HepG2 (cell line): ENCODE measurements at regions not wholly inside any gene's neighbourhood (a gene's known extent, or its start where the extent isn't known, plus 50 kb on each side); places are given as distances from the start of the nearest gene placed in this dataset.

Experiments used
- ATAC-seq: fragments of 200-7000 bp; cut with Tn5 transposase; 3 replicates; pipeline ENCODE4 v1.9.1; 2020; ENCODE audit warnings: mild to moderate bottlenecking, moderate library complexity
- BruUV-seq: library from RNA; stranded (reverse); fragments of 400-500 nt; replicated peaks from 2 replicates; lab custom pipeline; 2021; lab: Mats Ljungman, UMichigan
- CTCF ChIA-PET: fragments of 300-600 bp; formaldehyde crosslinking; extraction: SDS; loops from one replicate; lab custom pipeline; 2021; ENCODE audit warnings: low total read pairs, inconsistent platforms, low intra/inter-chr PET ratio; lab: Yijun Ruan, JAX
- POLR2A ChIA-PET: fragments of 350-600 bp; sonication (Branson Sonifier 250); formaldehyde crosslinking; loops from one replicate; lab custom pipeline; 2020; ENCODE audit warnings: antibody characterized with exemption, inconsistent platforms; lab: Yijun Ruan, JAX
- DNase-seq: peaks from one replicate; pipeline ENCODE4 v3.0.0-alpha.2; 2015; ENCODE audit warnings: low spot score
- FAIRE-seq: peaks from 3 replicates; lab custom pipeline; 2011; peaks lifted over from hg19 to GRCh38; lab: Jason Lieb, UNC
- H2AFZ ChIP-seq: one replicate; pipeline ENCODE4 v1.6.1; 2011; ENCODE audit warnings: low read length, inconsistent platforms
- H3K27ac ChIP-seq: fragments of 300-600 bp; 3 replicates; pipeline ENCODE4 v1.8.0; 2011; ENCODE audit warnings: mixed run types, mild to moderate bottlenecking, mixed read lengths, low read length, inconsistent platforms; ENCODE audit not compliant: insufficient read depth; ENCODE audit errors: extremely low read length
- H3K27me3 ChIP-seq, 2 experiments: fragments of 200-600 bp in 1 of 2; 2 replicates in 1 of 2; 3 replicates in 1 of 2; pipeline versions ENCODE4 v1.6.0 to v1.8.0; 2011; ENCODE audit warnings: low read length in 2 of 2, mild to moderate bottlenecking in 2 of 2, moderate library complexity in 2 of 2, inconsistent platforms in 1 of 2; ENCODE audit not compliant: insufficient read depth in 2 of 2, control insufficient read depth in 1 of 2
- H3K36me3 ChIP-seq, 2 experiments: fragments of 200-600 bp in 1 of 2; replicated peaks in 1 of 2; 2 replicates in 1 of 2; 3 replicates in 1 of 2; pipeline versions ENCODE4 v1.5.1 to v1.8.0; 2011; ENCODE audit warnings: low read length in 2 of 2, inconsistent platforms in 1 of 2; ENCODE audit not compliant: insufficient read depth in 2 of 2, control insufficient read depth in 1 of 2
- H3K4me1 ChIP-seq: 2 replicates; pipeline ENCODE4 v1.5.1; 2012; ENCODE audit warnings: low read length, inconsistent platforms; ENCODE audit not compliant: insufficient read depth
- H3K4me2 ChIP-seq: 2 replicates; pipeline ENCODE4 v1.6.0; 2011; ENCODE audit warnings: low read depth, low read length, inconsistent platforms
- H3K4me3 ChIP-seq, 3 experiments: fragments of 200-600 bp in 1 of 3; sonication (generic), shearing (Covaris generic) in 1 of 3; replicated peaks in 1 of 3; 2 replicates each; pipeline ENCODE4 v1.5.1; 2011 to 2016; ENCODE audit warnings: low read length in 3 of 3, inconsistent platforms in 2 of 3, low read depth in 2 of 3, mild to moderate bottlenecking in 2 of 3, control low read depth in 1 of 3, mixed read lengths in 1 of 3; ENCODE audit not compliant: insufficient read depth in 1 of 3
- H3K79me2 ChIP-seq: one replicate; pipeline ENCODE4 v1.6.1; 2011; ENCODE audit warnings: low read length, inconsistent platforms; ENCODE audit not compliant: insufficient read depth
- H3K9ac ChIP-seq: 2 replicates; pipeline ENCODE4 v1.6.0; 2011; ENCODE audit warnings: mild to moderate bottlenecking, low read depth, low read length, inconsistent platforms; ENCODE audit not compliant: insufficient read depth
- H3K9me3 ChIP-seq: 2 replicates; pipeline ENCODE4 v1.5.1; 2012; ENCODE audit warnings: mild to moderate bottlenecking, low read length
- H4K20me1 ChIP-seq: 2 replicates; pipeline ENCODE4 v1.6.0; 2011; ENCODE audit warnings: inconsistent platforms, mild to moderate bottlenecking, low read length, moderate library complexity; ENCODE audit not compliant: insufficient read depth
- MZF1 ChIP-seq: sonication (generic); formaldehyde crosslinking; IDR thresholded peaks from 2 replicates; pipeline ENCODE4 v1.8.1; 2023; ENCODE audit warnings: mild to moderate bottlenecking, missing genetic modification reagents, borderline replicate concordance
- SMAD3 ChIP-seq: sonication (generic); formaldehyde crosslinking; IDR thresholded peaks from 2 replicates; pipeline ENCODE4 v1.4.0; 2020; ENCODE audit warnings: missing genetic modification reagents
- ZNF556 ChIP-seq: sonication (generic); formaldehyde crosslinking; IDR thresholded peaks from 2 replicates; pipeline ENCODE4 v1.4.0; 2020; ENCODE audit warnings: mild to moderate bottlenecking, missing genetic modification reagents, borderline replicate concordance
- ZNF652 ChIP-seq: IDR thresholded peaks from 2 replicates; pipeline ENCODE4 v1.6.1; 2016; ENCODE audit warnings: low read depth, borderline replicate concordance
- WGBS: methylation state at CpG from one replicate; pipeline ENCODE4 v1.1.6; 2017; ENCODE audit warnings: low lambda C conversion rate; 5-methylcytosine and 5-hydroxymethylcytosine counted together
- in situ Hi-C: cut with HindIII; loops from 2 replicates; pipeline ENCODE4 v1.10.0; 2017; ENCODE audit warnings: low pct_unique_long_range_greater_than_20kb; ENCODE audit not compliant: extremely low pct_ligation_motif_present
- intact Hi-C: fragments of 100-400 bp; cut with micrococcal nuclease; formaldehyde crosslinking; loops from one replicate; pipeline ENCODE4 v1.10.0; 2022; ENCODE audit not compliant: unreplicated experiment

DNA sequence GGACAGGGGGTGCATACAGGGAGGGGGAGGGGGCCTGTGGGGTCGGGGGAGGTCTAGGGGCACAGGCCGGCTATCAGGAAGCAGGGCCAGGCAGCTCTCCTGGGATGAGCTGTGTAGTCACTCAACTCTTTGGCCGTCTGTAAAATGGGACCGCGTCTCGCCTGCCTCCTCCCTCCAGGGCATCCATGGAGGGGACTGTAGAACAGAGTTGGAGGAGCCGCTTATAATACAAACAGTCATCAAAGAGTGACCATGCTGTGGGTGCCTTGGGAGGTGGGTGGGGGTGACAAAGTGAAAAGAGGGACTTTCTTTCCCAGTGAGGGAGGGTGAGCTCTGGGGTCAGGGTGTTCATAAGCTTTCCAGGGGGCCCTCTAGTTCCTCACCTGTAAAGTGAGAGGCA, 169.6 kb upstream of the HAAO start:
- Histone ChIP-seq H3K36me3 (no peaks in the 10 kb centered on the region), H3K9ac (no peak overlapping the region), H3K79me2 (no peaks in the 10 kb centered on the region), H3K27ac (no peak overlapping the region), H3K4me3 (no peak overlapping the region), H2AFZ (no peak overlapping the region), H3K4me2 (no peak overlapping the region), H3K27me3 (no peaks in the 10 kb centered on the region), H3K9me3 (no peaks in the 10 kb centered on the region), H4K20me1 (no peaks in the 10 kb centered on the region), H3K4me1 (peaks cover 77% of the 10 kb centered on the region)
- ChIA-PET CTCF (no interaction called here), POLR2A (interaction anchor here (9.3 kb wide), 1 partner anchor 13 kb away, joined by 98 read pairs; no protein-coding TSS in a partner anchor)
- BruUV-seq: no TSS peak
- 93% methylated on average over 7 of the region's 7 CpGs for WGBS
- no peak for DNase-seq
- FAIRE-seq: no peak
- TF ChIP-seq SMAD3 (no peak), ZNF556 (CRISPR knock-in tag) (0 out of 2 replicates have a peak, but pooled peaks have one; percentile 14)
- in situ Hi-C loops (no loop called here), intact Hi-C loops (no loop called here)
- ATAC-seq: no peak

DNA sequence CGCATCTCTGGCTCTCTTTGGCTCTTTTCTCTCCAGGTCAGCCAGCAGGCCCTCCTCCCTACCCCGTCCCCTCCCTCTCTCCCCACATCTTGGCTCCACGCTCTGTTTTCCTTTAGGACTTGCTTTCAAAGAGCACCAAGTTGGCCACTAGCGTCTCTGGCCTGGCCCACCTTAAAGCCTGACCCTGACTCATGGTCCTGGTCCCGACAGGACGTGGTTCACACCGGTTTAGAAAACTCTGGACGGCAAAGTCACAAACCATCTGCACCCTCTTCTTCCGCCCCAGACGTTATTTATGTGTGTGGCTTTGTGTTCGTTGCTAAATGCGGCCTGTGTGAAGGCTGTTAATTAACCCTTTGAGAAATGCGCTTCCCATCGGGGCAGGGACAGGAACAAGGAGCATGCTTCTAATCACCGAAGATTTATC, 169.0 kb upstream of the HAAO start:
- in situ Hi-C loops: no loop called here
- TF ChIP-seq MZF1 (CRISPR knock-in tag) (no peak), ZNF652 (CRISPR knock-in tag) (peak; percentile 20; the same call in 1 of the 2 replicates)
- TF ChIP-seq, all 625 proteins: peak for 1
- CTCF ChIA-PET: no interaction called here

More for the DNA sequence above, 169.0 kb upstream of the HAAO start:
- Histone ChIP-seq H3K79me2 (no peaks in the 10 kb centered on the region), H3K4me2 (no peak overlapping the region), H3K4me3 (no peak overlapping the region), H3K27me3 (no peaks in the 10 kb centered on the region), H3K4me1 (peaks cover 82% of the 10 kb centered on the region), H3K9me3 (no peaks in the 10 kb centered on the region), H2AFZ (no peak overlapping the region), H4K20me1 (no peaks in the 10 kb centered on the region), H3K36me3 (no peaks in the 10 kb centered on the region), H3K27ac (no peak overlapping the region), H3K9ac (no peak overlapping the region)
- intact Hi-C loops: no loop called here
- POLR2A ChIA-PET: interaction anchor here (9.3 kb wide), 1 partner anchor 14 kb away, joined by 98 read pairs; no protein-coding TSS in a partner anchor
- 91% methylated on average over 15 of the region's 15 CpGs for WGBS
- BruUV-seq: no TSS peak
- ATAC-seq (no peak), DNase-seq (no peak), FAIRE-seq (peak; percentile 30)
